GM10266 (cell line): ENCODE measurements at regions not wholly inside any gene's neighbourhood (a gene's known extent, or its start where the extent isn't known, plus 50 kb on each side); places are given as distances from the start of the nearest gene placed in this dataset.
A peak's percentile ranks its signal among the peaks of the same experiment; 100 is the strongest.

Experiments
- DNase-seq: peaks from one replicate; pipeline ENCODE4 v3.0.0; 2012; ENCODE audit errors: extremely low spot score
- TF ChIP-seq, protein P1 (sequence below): IDR thresholded peaks from 2 replicates; pipeline ENCODE4 v1.5.1; 2012; ENCODE audit warnings: mild to moderate bottlenecking, low read depth; ENCODE audit not compliant: control insufficient read depth, insufficient read depth; ENCODE audit errors: missing control alignments

DNA sequence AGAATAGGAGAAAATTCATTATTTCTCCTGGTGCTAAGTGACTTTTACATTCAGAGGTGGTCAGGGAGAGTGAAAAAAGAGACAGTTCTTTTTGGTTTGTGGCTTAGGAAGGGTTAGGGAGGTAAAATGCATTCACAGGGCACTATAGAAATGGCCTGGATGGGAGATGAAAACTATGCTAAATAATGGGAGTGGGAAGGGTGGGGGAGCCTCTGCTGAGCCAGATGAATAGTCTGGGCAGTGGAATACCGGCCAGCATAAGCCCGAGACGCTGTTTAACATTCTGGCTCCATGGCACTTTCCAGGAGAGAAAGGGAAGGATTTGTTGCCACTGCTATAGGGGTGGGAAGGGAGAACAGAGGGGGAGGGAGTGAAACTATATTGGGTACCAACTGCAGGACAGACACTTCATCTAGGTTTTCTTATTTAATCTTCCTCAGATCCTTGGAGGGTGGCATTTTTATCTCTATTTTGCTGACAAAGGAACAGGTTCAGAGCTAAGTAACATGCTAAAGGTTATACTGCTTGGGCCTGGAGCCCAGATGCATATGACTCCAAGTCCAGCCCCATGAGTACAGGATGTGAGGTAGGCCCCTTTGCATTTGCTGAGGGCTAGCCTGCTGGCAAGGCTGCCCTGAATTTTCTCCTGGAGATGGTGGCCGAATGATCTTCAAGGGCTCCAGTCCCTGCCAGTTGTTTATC lies 372.4 kb downstream of the CCSER2 start:
- TF ChIP-seq, protein P1, sequence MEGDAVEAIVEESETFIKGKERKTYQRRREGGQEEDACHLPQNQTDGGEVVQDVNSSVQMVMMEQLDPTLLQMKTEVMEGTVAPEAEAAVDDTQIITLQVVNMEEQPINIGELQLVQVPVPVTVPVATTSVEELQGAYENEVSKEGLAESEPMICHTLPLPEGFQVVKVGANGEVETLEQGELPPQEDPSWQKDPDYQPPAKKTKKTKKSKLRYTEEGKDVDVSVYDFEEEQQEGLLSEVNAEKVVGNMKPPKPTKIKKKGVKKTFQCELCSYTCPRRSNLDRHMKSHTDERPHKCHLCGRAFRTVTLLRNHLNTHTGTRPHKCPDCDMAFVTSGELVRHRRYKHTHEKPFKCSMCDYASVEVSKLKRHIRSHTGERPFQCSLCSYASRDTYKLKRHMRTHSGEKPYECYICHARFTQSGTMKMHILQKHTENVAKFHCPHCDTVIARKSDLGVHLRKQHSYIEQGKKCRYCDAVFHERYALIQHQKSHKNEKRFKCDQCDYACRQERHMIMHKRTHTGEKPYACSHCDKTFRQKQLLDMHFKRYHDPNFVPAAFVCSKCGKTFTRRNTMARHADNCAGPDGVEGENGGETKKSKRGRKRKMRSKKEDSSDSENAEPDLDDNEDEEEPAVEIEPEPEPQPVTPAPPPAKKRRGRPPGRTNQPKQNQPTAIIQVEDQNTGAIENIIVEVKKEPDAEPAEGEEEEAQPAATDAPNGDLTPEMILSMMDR = no peak
- DNase-seq = no peak

- DNase-seq = no peak
- TF ChIP-seq, protein P1 = no peak
Measured at GRCh38 chr10:84701370-84701720, 373.0 kb downstream of the CCSER2 start.

GRCh38 chr10:84704101-84704500 lies 375.7 kb downstream of the CCSER2 start:
- no peak for DNase-seq
- TF ChIP-seq, protein P1 = no peak

DNA sequence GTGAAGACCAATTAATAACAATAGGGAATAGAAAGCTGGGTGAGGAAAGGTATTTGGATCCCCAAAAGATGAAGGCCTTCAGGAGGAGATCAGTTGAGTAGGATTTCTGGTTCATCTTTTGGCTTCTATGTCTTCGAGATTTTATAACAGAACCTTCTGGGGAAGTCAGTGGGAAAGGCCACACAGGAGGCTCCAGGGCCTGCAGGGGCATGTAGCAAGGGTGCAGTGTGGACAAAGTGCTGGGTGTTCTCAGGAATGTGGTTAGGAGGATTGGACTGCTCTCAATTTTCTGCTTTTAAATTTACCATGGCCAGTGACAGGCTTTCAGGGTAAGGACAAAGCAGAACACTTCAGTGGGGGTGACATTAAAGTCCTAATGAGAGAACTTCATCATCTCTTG lies 378.0 kb downstream of the CCSER2 start:
- DNase-seq = no peak

GRCh38 chr10:84706875-84707274 lies 378.5 kb downstream of the CCSER2 start:
- DNase-seq = no peak
- TF ChIP-seq, protein P1 = no peak

More for the DNA sequence above, 378.0 kb downstream of the CCSER2 start:
- TF ChIP-seq, protein P1 = no peak

- TF ChIP-seq, protein P1 = peak; percentile 69
- peak; percentile 31 for DNase-seq
Measured at GRCh38 chr10:84715911-84716310, 387.5 kb downstream of the CCSER2 start.

- TF ChIP-seq, protein P1 = no peak
- DNase-seq = no peak
Measured at GRCh38 chr10:84718877-84719616, 390.7 kb downstream of the CCSER2 start.
